ENCODE measurements at regions not wholly inside any gene's neighbourhood (a gene's known extent, or its start where the extent isn't known, plus 50 kb on each side); places are given as distances from the start of the nearest gene placed in this dataset.

- intact Hi-C loops (cut with DNase I): no loop called here
- H3K9me3 ChIP-seq: no peaks in the 10 kb centered on the region
- H3K27ac ChIP-seq: no peak overlapping the region
- TF ChIP-seq POLR2A (IDR thresholded peaks at IDR 0.05) (no peak), EP300 (IDR thresholded peaks at IDR 0.05) (no peak), POLR2AphosphoS5 (IDR thresholded peaks at IDR 0.05) (no peak), CTCF (IDR thresholded peaks at IDR 0.05) (no peak)
- no peak overlapping the region for H3K4me3 ChIP-seq
- WGBS, 2 donors: 94 to 99% methylated on average over 1 of the region's 1 CpG
- H3K27me3 ChIP-seq: no peaks in the 10 kb centered on the region
- no peaks in the 10 kb centered on the region for H3K4me1 ChIP-seq
- no peaks in the 10 kb centered on the region for H3K36me3 ChIP-seq
- DNase-seq: no peak
Measured at GRCh38 chr10:57675125-57675524, 592.6 kb downstream of the IPMK start.

GRCh38 chr10:57673446-57673960, 594.2 kb downstream of the IPMK start:
- H3K36me3 ChIP-seq: no peaks in the 10 kb centered on the region
- WGBS, 2 donors: 75 to 82% methylated on average over 2 of the region's 2 CpGs
- H3K4me3 ChIP-seq: no peak overlapping the region
- intact Hi-C loops (cut with DNase I): no loop called here
- no peaks in the 10 kb centered on the region for H3K9me3 ChIP-seq
- no peak for TF ChIP-seq POLR2A (IDR thresholded peaks at IDR 0.05)
- no peak for DNase-seq
- H3K4me1 ChIP-seq: no peaks in the 10 kb centered on the region
- H3K27ac ChIP-seq: no peak overlapping the region
- H3K27me3 ChIP-seq: no peaks in the 10 kb centered on the region

- Histone ChIP-seq H3K9me3 (no peaks in the 10 kb centered on the region), H3K4me1 (no peaks in the 10 kb centered on the region), H3K27ac (no peak overlapping the region), H3K4me3 (no peak overlapping the region), H3K27me3 (no peaks in the 10 kb centered on the region), H3K36me3 (no peaks in the 10 kb centered on the region)
- TF ChIP-seq CTCF (IDR thresholded peaks at IDR 0.05) (no peak), EP300 (IDR thresholded peaks at IDR 0.05) (no peak), POLR2A (IDR thresholded peaks at IDR 0.05) (no peak), POLR2AphosphoS5 (IDR thresholded peaks at IDR 0.05) (no peak)
- intact Hi-C loops (cut with DNase I): no loop called here
- DNase-seq: no peak
- WGBS, 2 donors: 67 to 73% methylated on average over 3 of the region's 3 CpGs
Measured at GRCh38 chr10:57664815-57665214, 602.9 kb downstream of the IPMK start.

- Histone ChIP-seq H3K9me3 (no peaks in the 10 kb centered on the region), H3K4me3 (no peak overlapping the region), H3K27ac (no peak overlapping the region), H3K27me3 (no peaks in the 10 kb centered on the region), H3K36me3 (no peaks in the 10 kb centered on the region), H3K4me1 (no peaks in the 10 kb centered on the region)
- intact Hi-C loops (cut with DNase I): no loop called here
- no peak for DNase-seq
- 57 to 75% methylated on average over 2 of the region's 2 CpGs for WGBS, 2 donors
- TF ChIP-seq CTCF (IDR thresholded peaks at IDR 0.05): no peak
- no peak for TF ChIP-seq POLR2A (IDR thresholded peaks at IDR 0.05)
- no peak for TF ChIP-seq POLR2AphosphoS5 (IDR thresholded peaks at IDR 0.05)
- no peak for TF ChIP-seq EP300 (IDR thresholded peaks at IDR 0.05)
Measured at GRCh38 chr10:57663401-57663800, 604.3 kb downstream of the IPMK start.

- Histone ChIP-seq H3K36me3 (no peaks in the 10 kb centered on the region), H3K4me3 (no peak overlapping the region), H3K27ac (no peak overlapping the region), H3K27me3 (no peaks in the 10 kb centered on the region), H3K4me1 (no peaks in the 10 kb centered on the region), H3K9me3 (no peaks in the 10 kb centered on the region)
- no peak for DNase-seq
- intact Hi-C loops (cut with DNase I): no loop called here
- no peak for TF ChIP-seq CTCF (IDR thresholded peaks at IDR 0.05)
- TF ChIP-seq POLR2A (IDR thresholded peaks at IDR 0.05): no peak
- TF ChIP-seq POLR2AphosphoS5 (IDR thresholded peaks at IDR 0.05): no peak
- TF ChIP-seq EP300 (IDR thresholded peaks at IDR 0.05): no peak
- 90 to 91% methylated on average over 4 of the region's 4 CpGs for WGBS, 2 donors
Measured at GRCh38 chr10:57661206-57661605, 606.5 kb downstream of the IPMK start.

Data from sigmoid colon (tissue), 6 donors.